NAMALWA (cell line): ENCODE measurements at regions not wholly inside any gene's neighbourhood (a gene's known extent, or its start where the extent isn't known, plus 50 kb on each side); places are given as distances from the start of the nearest gene placed in this dataset.
A peak's percentile ranks its signal among the peaks of the same experiment; 100 is the strongest.

Experiments
- DNase-seq: peaks from one replicate; pipeline ENCODE4 v3.0.0-alpha.2; 2015; ENCODE audit warnings: low spot score

GRCh38 chr3:168457954-168458539 lies 362.3 kb upstream of the GOLIM4 start:
- DNase-seq: no peak

GRCh38 chr3:168455814-168456213 lies 360.1 kb upstream of the GOLIM4 start:
- DNase-seq: peak; percentile 16

- no peak for DNase-seq
Observed at GRCh38 chr3:168453623-168454022, 357.9 kb upstream of the GOLIM4 start.

GRCh38 chr3:168443965-168444364 lies 348.2 kb upstream of the GOLIM4 start:
- DNase-seq: no peak

GRCh38 chr3:168442502-168442901 lies 346.8 kb upstream of the GOLIM4 start:
- no peak for DNase-seq

- no peak for DNase-seq
Observed at GRCh38 chr3:168436245-168436724, 340.6 kb upstream of the GOLIM4 start.

GRCh38 chr3:168431491-168431890 lies 335.8 kb upstream of the GOLIM4 start:
- no peak for DNase-seq

GRCh38 chr3:168427835-168428475 lies 332.2 kb upstream of the GOLIM4 start:
- no peak for DNase-seq

GRCh38 chr3:168427156-168427555 lies 331.4 kb upstream of the GOLIM4 start:
- no peak for DNase-seq

GRCh38 chr3:168425936-168426595 lies 330.3 kb upstream of the GOLIM4 start:
- no peak for DNase-seq

GRCh38 chr3:168424059-168424734 lies 328.5 kb upstream of the GOLIM4 start:
- no peak for DNase-seq

GRCh38 chr3:168422843-168423242 lies 327.1 kb upstream of the GOLIM4 start:
- no peak for DNase-seq

- DNase-seq: no peak
Observed at GRCh38 chr3:168419091-168419490, 323.4 kb upstream of the GOLIM4 start.

GRCh38 chr3:168417016-168417415 lies 321.3 kb upstream of the GOLIM4 start:
- DNase-seq: no peak

- no peak for DNase-seq
Observed at GRCh38 chr3:168416446-168416845, 320.7 kb upstream of the GOLIM4 start.

- no peak for DNase-seq
Observed at GRCh38 chr3:168414149-168414548, 318.4 kb upstream of the GOLIM4 start.

- no peak for DNase-seq
Observed at GRCh38 chr3:168407381-168407780, 311.7 kb upstream of the GOLIM4 start.

- no peak for DNase-seq
Observed at GRCh38 chr3:168405288-168405687, 309.6 kb upstream of the GOLIM4 start.

GRCh38 chr3:168398371-168399025 lies 302.8 kb upstream of the GOLIM4 start:
- no peak for DNase-seq

- no peak for DNase-seq
Observed at GRCh38 chr3:168396861-168397260, 301.1 kb upstream of the GOLIM4 start.

GRCh38 chr3:168395551-168395950 lies 299.8 kb upstream of the GOLIM4 start:
- no peak for DNase-seq

- no peak for DNase-seq
Observed at GRCh38 chr3:168394439-168394838, 298.7 kb upstream of the GOLIM4 start.
